ENCODE measurements at regions not wholly inside any gene's neighbourhood (a gene's known extent, or its start where the extent isn't known, plus 50 kb on each side); places are given as distances from the start of the nearest gene placed in this dataset.

DNA sequence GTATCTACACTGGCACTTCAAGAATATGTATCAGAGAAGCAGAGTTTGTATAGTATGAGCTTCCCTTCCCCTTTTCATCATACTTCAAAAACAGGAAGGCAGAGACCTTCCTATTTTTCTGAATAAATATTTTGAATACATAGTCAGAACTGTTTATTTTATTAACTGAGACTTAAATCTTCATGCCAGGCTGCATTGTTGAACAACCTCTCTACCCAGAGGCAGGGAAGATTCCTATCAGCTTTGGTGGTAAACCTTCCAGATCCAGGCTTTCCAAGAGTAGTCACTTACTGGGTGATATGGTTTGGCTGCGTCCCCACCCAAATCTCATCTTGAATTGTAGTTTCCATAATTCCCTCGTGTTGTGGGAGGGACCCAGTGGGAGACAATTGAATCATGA is 217.4 kb upstream of the ATP11B start:
- DNase-seq (ENCODE audit: low spot score): no peak

DNA sequence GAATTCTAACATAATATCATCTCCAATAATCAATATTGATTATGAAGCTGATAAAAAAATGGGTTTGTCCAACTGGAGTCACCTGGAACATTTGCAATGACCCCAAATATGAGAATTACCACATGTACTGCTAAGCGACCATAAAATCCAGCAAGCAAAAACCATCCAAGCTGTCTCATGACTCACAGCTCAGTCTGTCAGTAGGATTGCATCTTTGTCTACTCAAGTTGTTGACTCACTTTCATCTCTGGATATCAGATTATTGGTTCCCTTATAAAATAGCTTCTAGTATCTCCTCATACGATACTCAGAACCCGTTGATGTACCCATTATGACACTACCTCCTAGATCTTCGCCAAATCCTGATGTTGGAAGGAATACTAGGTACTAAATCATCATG is 209.8 kb upstream of the ATP11B start:
- no peak for DNase-seq (ENCODE audit: low spot score)

DNA sequence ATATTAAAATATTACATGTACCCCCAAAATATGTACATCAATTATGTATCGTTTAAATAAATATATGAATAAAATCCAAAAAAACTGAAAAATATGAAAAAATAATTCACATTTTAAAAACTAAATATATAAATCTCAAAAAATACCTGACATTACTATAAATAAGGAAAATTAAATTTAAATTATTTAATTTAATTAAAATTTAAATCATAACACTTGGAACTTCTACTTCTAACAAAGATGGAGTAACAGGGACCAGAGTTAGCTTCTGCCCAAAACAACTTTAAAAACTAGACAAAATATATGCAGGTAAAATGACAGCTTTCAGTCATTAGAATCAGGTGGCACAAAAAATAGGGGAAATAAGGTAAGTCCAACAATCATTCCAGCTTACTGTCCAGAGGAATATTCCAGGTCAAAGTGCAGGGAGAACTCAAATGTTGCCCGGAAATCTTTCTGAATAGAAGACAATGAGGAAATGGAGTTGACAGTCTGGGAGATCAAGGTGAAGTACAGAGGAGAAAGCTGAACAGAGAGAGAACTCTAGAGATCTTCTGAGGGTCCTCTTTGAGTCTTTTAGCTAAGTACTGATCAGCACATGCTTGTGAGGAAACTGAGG is 207.7 kb upstream of the ATP11B start:
- no peak for DNase-seq (ENCODE audit: low spot score)

- DNase-seq (ENCODE audit: low spot score): no peak
Measured at GRCh38 chr3:182592747-182593146, 200.6 kb upstream of the ATP11B start.

DNA sequence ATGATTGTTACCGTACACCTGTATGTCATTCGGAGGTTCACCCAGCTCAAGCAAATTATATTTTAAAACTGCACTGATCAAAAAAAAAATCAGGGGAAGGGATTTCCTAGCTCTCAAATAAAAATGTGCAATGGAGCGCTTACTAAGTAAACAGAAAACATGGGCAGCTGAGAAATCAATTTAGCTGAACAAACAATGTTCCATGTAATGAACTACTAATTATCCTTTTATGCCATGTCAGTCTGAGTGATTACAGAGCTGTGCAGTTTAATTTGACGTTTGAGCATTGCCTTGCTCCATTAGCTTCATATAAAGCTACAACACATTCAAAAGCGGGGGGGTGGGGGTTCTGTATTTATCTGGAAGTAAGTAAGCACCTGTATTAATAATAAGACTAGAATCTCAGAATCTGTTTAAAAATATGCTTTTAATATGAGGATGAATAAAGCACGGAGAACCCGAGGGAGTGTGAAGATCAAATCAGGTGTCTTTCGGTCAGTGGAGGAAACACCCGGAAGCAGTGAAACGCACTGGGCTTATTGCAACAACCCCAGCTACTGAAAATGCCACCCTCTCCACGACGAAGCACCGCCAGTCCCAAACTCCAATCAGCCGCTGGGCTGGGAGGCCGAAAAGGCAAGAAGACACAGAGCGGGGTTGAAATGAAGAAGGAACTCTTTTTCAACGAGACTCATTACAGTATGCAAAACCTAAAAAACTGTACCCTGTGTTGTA is 196.5 kb upstream of the ATP11B start:
- DNase-seq (ENCODE audit: low spot score): no peak

GRCh38 chr3:182597621-182598041 is 195.7 kb upstream of the ATP11B start:
- DNase-seq (ENCODE audit: low spot score): no peak

DNA sequence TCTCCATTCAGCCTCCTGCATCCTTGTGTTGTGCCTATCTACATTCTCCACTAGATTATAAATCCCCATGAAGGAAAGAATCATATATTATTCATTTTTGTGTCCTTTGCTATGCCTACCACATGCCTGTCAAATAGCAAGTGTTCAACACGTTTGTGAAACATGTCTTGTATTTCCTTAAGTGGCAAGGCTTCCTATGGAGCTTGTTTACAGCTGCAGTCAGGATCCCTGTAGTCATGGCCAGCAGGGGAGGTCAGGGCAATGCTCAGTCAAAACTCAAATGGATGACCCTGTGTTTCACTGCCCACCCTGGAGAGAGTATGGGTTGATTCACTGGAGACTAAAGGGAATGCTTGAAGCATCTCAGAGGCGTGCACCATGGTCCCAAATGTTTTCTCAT is 191.7 kb upstream of the ATP11B start:
- DNase-seq (ENCODE audit: low spot score): no peak

- DNase-seq (ENCODE audit: low spot score): no peak
Measured at GRCh38 chr3:182603501-182603900, 189.8 kb upstream of the ATP11B start.

DNA sequence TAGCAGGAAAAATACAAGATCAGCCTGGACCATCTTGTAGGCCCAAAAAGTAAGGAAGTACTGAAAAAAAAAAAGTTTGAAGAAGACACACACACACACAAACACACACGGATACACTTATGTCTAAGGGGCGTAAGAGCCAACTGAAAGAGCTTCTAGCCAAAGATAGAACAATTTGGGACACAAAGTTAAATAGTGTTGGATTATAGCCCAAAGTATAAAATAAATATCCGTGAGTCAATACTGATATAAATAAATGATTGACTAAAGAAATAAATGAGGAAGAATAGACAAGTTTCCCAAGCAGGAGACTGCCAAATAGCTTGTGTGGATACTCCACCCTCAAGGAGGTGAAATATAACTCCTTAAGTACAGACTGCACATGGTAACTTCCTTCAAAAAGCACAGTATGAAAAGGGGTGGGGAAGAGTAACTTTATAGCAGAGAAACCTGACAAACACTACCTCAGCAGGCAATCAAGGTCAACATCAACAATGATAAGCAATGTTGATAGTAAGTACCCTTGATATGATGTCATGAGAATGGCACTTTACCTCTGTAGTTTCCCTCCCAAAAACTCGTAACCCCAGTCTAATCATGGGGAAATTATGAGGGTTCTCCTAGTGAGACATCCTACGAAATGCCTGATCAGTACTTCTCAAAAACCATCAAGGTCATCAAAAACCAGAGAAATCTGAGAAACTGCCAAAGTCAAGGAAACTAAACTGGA is 187.3 kb upstream of the ATP11B start:
- DNase-seq (ENCODE audit: low spot score): no peak

DNA sequence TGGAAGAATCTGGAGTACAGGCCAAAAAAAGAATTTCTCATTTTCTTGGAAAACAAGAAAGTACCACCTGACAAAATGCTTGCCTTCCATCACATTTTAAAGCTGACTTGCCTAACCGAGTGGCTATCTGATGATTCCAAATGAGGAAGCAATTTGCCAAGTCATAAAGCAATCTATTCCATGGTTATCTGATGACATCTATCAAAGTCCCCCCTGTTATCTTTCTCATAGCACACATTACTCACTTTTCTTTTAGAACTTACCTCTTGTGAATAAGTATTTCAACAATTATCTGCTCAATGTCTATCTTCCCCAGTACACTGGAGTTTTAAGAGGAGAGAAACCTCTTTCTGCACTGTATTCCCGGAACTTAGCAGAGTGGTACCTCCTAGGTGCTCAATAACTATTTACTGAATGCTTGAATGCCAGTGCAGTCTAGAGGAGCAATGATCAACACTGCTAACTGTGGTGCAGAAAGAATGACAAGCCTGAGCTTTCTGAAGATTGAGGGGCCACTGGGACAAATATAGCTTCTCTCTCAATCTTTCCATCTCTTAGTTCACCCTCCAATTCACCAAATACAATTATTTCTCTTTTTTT is 186.3 kb upstream of the ATP11B start:
- no peak for DNase-seq (ENCODE audit: low spot score)

GRCh38 chr3:182608832-182609231 is 184.5 kb upstream of the ATP11B start:
- DNase-seq (ENCODE audit: low spot score): no peak

DNA sequence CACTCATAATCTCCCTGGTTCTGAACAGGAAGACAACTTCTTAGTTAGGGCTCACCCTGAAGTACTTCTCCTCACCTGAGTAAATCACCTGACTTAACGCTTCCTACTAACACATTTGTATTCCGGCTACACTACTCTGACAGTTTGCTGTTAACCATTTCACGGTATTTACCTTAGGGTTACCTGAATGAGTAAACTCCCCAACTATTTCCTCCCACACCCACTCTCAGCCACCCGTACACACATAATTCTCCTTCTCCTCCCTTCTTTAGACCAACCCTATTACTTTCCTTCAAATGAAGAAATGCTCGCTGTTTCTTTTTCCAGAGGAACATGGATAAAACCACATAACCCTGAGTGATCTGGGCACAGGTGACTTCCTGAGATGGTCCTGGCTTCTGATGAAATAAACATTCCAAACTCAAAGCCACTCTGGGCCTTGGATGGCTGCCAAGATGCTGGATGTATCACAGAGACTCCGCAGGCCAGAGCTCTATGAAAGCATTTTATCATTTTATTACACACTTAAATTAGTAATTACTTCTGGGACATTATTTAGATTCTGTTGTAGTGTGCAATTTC is 183.6 kb upstream of the ATP11B start:
- no peak for DNase-seq (ENCODE audit: low spot score)

GRCh38 chr3:182612332-182612731 is 181.0 kb upstream of the ATP11B start:
- DNase-seq (ENCODE audit: low spot score): no peak

DNA sequence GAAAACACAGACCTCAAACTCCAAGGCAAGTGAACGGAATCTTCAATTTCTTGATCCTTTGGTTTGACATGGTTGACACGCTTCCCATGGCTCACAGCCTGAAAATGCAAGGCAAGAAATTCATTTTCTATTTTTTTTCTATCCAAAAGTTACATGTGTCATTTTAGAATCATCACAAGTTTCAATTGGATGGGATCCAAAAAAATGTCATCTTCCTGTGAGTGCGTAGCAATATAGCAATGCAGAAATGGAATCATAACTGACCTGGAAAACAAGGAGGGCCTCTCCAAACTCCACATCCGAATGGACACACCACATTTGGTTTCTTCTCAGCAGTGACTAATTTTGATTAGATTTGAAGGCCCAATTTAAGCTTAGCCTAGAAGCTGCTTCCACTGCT is 175.8 kb upstream of the ATP11B start:
- DNase-seq (ENCODE audit: low spot score): no peak

DNA sequence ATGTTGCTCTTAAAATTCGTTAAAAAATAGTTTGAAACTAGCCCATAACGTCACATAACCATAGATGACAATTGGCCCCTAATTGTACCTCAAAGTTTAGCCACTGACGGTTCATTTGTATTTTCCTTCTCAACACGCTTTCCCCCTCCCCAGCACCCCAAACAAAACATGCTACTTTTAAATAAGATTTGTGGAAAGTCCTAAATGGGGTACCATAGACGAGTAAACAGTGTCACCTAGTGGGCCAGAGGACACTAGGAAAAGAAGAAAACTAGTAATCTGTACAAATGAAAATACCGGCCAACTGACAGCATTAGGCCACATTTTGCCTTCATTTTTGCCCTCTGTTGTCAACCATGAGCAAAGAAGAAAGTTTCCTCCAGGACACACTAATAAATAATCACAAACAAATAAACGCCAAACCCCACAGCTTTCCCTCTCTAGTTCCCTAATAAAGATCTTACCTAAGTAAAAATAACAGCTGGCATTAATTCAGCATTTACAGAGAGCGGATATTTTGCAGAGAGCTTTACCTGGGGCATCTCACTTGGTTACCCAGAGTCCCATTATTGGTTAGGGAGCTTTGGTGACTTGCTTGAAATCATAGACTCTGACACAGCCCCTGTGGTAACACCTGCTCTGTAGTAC is 175.1 kb upstream of the ATP11B start:
- no peak for DNase-seq (ENCODE audit: low spot score)

GRCh38 chr3:182618981-182619591 is 174.2 kb upstream of the ATP11B start:
- DNase-seq (ENCODE audit: low spot score): no peak

- DNase-seq (ENCODE audit: low spot score): no peak
Measured at GRCh38 chr3:182620723-182621434, 172.4 kb upstream of the ATP11B start.

DNA sequence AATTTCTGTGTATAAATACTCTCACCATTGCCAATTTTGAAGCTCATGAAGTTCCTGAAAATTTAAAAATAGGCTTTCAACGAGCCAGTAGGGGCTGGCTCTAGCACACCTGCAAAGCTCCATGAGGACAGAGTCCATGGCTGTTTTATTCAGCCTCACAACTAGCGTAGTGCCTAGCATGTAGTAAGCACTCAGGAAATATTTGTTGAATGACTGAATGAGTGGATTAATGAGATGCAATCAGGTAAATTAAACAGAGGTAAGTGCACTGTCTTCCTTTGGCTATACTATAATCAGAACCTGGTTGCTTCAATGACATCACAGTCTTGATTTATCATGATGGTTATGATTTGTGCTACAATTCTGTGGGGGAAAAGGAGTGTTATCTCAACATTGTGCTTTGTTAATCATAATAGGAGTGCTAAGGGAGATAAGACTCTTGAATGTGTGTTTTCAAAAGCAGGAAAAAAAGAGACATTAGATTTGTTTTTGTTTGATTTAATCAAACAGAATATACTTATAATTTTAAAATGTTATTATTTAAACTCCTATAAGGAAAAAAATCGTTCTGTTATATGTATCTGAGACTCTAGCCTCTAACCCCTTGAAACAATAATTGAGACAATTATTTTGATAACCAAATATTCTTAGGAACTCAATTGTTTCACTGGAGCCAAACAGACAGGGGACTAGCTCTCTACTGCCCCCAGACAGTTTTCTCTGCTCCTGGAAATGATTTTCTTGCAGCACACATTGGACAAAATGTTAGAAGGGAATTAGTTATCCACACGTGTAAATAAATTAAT is 171.7 kb upstream of the ATP11B start:
- no peak for DNase-seq (ENCODE audit: low spot score)

DNA sequence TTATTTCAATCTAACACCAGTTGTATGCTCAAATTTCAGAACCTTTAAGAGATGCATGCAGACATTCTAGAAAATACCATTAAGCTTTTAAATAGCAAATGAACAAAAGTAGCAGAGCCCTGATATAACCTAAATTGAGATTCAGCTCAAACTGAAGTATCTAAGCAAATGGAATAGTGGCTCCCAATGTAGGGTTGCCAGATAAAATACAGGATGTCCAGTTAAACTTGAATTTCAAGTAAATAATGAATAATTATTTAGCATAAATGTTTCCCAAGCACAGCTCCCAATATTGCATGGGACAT is 171.1 kb upstream of the ATP11B start:
- DNase-seq (ENCODE audit: low spot score): no peak

Measured in hepatic stellate cell (primary cell).